ENCODE measurements at regions not wholly inside any gene's neighbourhood (a gene's known extent, or its start where the extent isn't known, plus 50 kb on each side); places are given as distances from the start of the nearest gene placed in this dataset.

GRCh38 chr13:70189981-70190380 lies 81.7 kb upstream of the KLHL1 start:
- TF ChIP-seq CTCF (conservative IDR thresholded peaks at IDR 0.05; ENCODE audit: low read length) (no peak), EZH2phosphoT487 (IDR thresholded peaks at IDR 0.05; ENCODE audit: borderline replicate concordance) (no peak)

Data from Loucy (cell line).